ENCODE measurements at regions not wholly inside any gene's neighbourhood (a gene's known extent, or its start where the extent isn't known, plus 50 kb on each side); places are given as distances from the start of the nearest gene placed in this dataset.
"Not testable (repeated sequence)": the region's sequence is repeated elsewhere in the genome, so short reads cannot be mapped to it uniquely, and the experiment has no call there.

DNA sequence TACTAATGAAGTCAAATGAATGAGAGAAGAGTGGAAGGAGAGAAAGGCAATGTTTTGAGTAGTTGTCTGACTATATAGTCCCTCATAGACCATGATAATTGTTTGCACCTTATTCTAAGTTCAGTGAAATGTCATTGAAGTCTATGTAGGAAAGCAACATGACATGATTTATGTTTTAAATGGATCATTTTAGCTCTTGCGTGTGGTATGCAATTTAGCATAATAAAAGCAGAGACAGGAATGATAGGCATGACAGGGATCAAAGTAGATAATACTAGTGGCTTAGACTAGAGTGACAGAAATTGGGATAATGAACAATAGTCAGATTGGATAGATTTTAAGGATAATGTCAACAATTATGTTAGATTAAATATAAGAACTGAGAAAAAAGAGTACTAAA is 132.5 kb downstream of the PYDC2 start:
- Mint-ChIP-seq H3K36me3 (ENCODE audit: low read depth) (no peaks in the 10 kb centered on the region), H3K4me1 (no peaks in the 10 kb centered on the region), H3K27me3 (no peaks in the 10 kb centered on the region), H3K4me3 (no peak overlapping the region), H3K27ac (no peak overlapping the region), H3K9me3 (no peaks in the 10 kb centered on the region)
- DNase-seq (no peak), ATAC-seq (ENCODE audit: low read depth) (no peak)
- intact Hi-C loops (cut with micrococcal nuclease), result loop anchor here (10.0 kb wide), 1 partner anchor 59 kb away; no protein-coding TSS in a partner anchor
- ChIA-PET CTCF (no interaction called here), POLR2A (no interaction called here)
- TF ChIP-seq, protein P1, sequence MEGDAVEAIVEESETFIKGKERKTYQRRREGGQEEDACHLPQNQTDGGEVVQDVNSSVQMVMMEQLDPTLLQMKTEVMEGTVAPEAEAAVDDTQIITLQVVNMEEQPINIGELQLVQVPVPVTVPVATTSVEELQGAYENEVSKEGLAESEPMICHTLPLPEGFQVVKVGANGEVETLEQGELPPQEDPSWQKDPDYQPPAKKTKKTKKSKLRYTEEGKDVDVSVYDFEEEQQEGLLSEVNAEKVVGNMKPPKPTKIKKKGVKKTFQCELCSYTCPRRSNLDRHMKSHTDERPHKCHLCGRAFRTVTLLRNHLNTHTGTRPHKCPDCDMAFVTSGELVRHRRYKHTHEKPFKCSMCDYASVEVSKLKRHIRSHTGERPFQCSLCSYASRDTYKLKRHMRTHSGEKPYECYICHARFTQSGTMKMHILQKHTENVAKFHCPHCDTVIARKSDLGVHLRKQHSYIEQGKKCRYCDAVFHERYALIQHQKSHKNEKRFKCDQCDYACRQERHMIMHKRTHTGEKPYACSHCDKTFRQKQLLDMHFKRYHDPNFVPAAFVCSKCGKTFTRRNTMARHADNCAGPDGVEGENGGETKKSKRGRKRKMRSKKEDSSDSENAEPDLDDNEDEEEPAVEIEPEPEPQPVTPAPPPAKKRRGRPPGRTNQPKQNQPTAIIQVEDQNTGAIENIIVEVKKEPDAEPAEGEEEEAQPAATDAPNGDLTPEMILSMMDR (IDR thresholded peaks at IDR 0.05), result no peak

DNA sequence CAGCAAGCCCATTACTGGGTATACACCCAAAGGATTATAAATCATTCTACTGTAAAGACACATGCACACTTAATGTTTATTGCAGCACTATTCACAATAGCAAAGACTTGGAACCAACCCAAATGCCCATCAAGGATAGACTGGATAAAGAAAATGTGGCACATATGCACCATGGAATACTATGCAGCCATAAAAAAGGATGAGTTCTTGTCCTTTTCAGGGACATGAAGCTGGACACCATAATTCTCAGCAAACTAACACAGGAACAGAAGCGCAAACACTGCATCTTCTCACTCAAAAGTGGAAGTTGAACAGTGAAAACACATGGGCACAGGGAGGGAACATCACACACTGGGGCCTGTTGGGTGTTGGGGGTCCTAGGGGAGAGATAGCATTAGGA is 154.5 kb downstream of the PYDC2 start:
- DNase-seq; CTCF ChIA-PET; intact Hi-C loops (cut with micrococcal nuclease); H3K27me3 Mint-ChIP-seq; H3K27ac Mint-ChIP-seq; H3K4me1 Mint-ChIP-seq; H3K9me3 Mint-ChIP-seq; H3K4me3 Mint-ChIP-seq; H3K36me3 Mint-ChIP-seq (ENCODE audit: low read depth); ATAC-seq (ENCODE audit: low read depth); POLR2A ChIA-PET: not testable (repeated sequence)

DNA sequence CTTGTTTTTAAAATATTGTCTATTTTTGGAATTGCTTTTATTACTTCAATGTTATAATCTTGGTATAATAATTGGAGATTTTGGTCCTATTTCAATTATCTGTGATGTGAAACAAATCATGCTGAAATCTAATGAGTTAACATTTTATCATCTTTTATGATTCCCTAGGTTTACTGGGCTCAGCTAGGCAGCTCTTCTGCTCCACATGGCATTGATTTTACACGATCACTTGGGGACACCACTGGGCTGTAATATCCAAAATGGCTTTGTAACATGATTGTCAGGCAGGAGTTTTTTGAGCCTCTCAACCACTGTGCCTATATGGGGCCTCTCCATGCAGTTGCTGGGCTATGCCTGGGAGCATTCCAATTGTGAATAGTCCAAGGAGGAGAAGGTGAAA is 163.3 kb downstream of the PYDC2 start:
- Mint-ChIP-seq H3K27me3 (peaks cover 3% of the 10 kb centered on the region), H3K4me3 (no peak overlapping the region), H3K36me3 (ENCODE audit: low read depth) (no peaks in the 10 kb centered on the region), H3K27ac (no peak overlapping the region), H3K9me3 (no peaks in the 10 kb centered on the region), H3K4me1 (no peaks in the 10 kb centered on the region)
- ChIA-PET POLR2A (no interaction called here), CTCF (no interaction called here)
- intact Hi-C loops (cut with micrococcal nuclease), result no loop called here
- no peak for DNase-seq
- TF ChIP-seq, protein P1 (IDR thresholded peaks at IDR 0.05), result no peak
- ATAC-seq (ENCODE audit: low read depth), result no peak

DNA sequence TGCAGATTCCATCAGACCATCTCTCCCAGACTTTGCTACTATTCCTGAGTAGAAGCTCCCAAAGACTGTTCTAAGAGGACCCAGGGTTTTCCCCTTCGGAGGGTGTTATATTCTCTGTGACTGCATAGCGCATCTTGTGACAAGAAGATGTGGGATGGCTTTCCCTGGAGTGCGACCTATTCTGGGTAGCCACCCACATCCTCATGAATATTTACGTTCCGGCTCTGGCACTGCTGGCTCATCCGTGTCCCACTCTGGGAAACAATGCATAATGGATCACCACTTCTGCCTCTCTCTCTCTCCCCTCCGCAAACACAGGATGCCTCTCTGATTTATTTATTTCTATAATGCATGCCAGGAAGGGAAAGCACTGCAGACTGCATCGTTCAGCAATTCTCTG is 166.1 kb downstream of the PYDC2 start:
- Mint-ChIP-seq H3K27me3 (peaks cover 5% of the 10 kb centered on the region), H3K27ac (no peak overlapping the region), H3K9me3 (no peaks in the 10 kb centered on the region), H3K36me3 (ENCODE audit: low read depth) (no peaks in the 10 kb centered on the region), H3K4me1 (no peaks in the 10 kb centered on the region), H3K4me3 (no peak overlapping the region)
- TF ChIP-seq, protein P1 (IDR thresholded peaks at IDR 0.05), result no peak
- no peak for ATAC-seq (ENCODE audit: low read depth)
- intact Hi-C loops (cut with micrococcal nuclease), result no loop called here
- DNase-seq, result no peak
- CTCF ChIA-PET, result no interaction called here
- POLR2A ChIA-PET, result no interaction called here

DNA sequence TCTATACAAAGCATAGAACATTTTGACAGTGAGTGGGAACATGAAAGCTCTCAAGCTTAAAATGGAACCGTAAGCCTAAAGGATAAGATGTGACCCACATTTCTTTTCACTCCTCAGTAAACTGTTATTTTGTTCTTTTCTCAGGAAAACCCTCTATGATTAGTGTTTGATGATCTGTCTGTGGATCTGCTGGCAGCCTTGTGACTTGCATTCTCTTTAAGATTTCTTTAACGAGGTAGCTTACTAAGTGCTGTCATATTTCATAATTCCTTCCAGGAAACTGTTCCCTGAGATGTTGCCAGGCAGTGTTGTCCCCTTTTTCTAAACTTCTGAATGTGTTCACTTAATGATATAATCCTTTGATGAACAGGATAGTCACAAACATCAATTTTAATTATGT is 167.6 kb downstream of the PYDC2 start:
- TF ChIP-seq, protein P1 (IDR thresholded peaks at IDR 0.05), result no peak
- Mint-ChIP-seq H3K4me3 (no peak overlapping the region), H3K4me1 (no peaks in the 10 kb centered on the region), H3K36me3 (ENCODE audit: low read depth) (no peaks in the 10 kb centered on the region), H3K9me3 (no peaks in the 10 kb centered on the region), H3K27me3 (peaks cover 5% of the 10 kb centered on the region), H3K27ac (no peak overlapping the region)
- no peak for DNase-seq
- intact Hi-C loops (cut with micrococcal nuclease), result no loop called here
- ChIA-PET CTCF (no interaction called here), POLR2A (no interaction called here)
- no peak for ATAC-seq (ENCODE audit: low read depth)

DNA sequence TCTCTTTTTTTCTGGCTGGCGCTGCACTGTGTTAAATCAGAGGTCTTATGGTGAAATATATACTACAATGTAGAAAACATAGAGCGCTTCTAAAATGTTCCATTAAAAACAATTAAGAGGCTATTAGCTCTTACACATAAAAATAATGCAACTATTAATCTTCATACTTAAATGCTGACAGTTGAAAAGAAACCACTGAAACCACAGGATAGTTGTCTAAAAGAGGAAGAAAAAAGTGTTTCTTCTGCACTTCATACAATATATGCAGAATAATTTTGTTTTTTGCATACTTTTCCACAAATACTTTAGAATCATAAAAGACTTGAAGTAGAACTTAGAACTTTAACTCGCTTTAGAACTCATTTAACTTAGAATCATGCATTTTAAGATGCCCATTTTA is 170.5 kb downstream of the PYDC2 start:
- H3K36me3 Mint-ChIP-seq (ENCODE audit: low read depth), result no peaks in the 10 kb centered on the region
- intact Hi-C loops (cut with micrococcal nuclease), result no loop called here
- no peak overlapping the region for H3K27ac Mint-ChIP-seq
- no peak overlapping the region for H3K4me3 Mint-ChIP-seq
- TF ChIP-seq, protein P1 (IDR thresholded peaks at IDR 0.05), result no peak
- ChIA-PET CTCF (no interaction called here), POLR2A (no interaction called here)
- ATAC-seq (ENCODE audit: low read depth) (no peak), DNase-seq (no peak)
- peaks cover 5% of the 10 kb centered on the region for H3K27me3 Mint-ChIP-seq
- no peaks in the 10 kb centered on the region for H3K4me1 Mint-ChIP-seq
- H3K9me3 Mint-ChIP-seq, result no peaks in the 10 kb centered on the region
